ENCODE measurements at regions not wholly inside any gene's neighbourhood (a gene's known extent, or its start where the extent isn't known, plus 50 kb on each side); places are given as distances from the start of the nearest gene placed in this dataset.
A peak's percentile ranks its signal among the peaks of the same experiment; 100 is the strongest.

- 0 out of 2 replicates have a peak, but pooled peaks have one; percentile 11 for TF ChIP-seq REST (IDR thresholded peaks at IDR 0.05; ENCODE audit: low read depth, low read length)
- peak; percentile 24 for TF ChIP-seq MEF2A (IDR thresholded peaks at IDR 0.05; ENCODE audit: borderline replicate concordance, low read depth)
- TF ChIP-seq GABPA (IDR thresholded peaks at IDR 0.05; ENCODE audit: low read depth) = no peak
- no peak; the same call in 1 of the 2 replicates for TF ChIP-seq SIN3A (IDR thresholded peaks at IDR 0.05; ENCODE audit: borderline replicate concordance, low read depth, low read length)
- TF ChIP-seq NRF1 (IDR thresholded peaks at IDR 0.05; ENCODE audit: low read depth, low read length) = no peak
- peak; percentile 59; the same call in 1 of the 2 replicates for TF ChIP-seq POLR2AphosphoS5 (IDR thresholded peaks at IDR 0.05; ENCODE audit: low read depth, low read length)
- TF ChIP-seq, protein P1, sequence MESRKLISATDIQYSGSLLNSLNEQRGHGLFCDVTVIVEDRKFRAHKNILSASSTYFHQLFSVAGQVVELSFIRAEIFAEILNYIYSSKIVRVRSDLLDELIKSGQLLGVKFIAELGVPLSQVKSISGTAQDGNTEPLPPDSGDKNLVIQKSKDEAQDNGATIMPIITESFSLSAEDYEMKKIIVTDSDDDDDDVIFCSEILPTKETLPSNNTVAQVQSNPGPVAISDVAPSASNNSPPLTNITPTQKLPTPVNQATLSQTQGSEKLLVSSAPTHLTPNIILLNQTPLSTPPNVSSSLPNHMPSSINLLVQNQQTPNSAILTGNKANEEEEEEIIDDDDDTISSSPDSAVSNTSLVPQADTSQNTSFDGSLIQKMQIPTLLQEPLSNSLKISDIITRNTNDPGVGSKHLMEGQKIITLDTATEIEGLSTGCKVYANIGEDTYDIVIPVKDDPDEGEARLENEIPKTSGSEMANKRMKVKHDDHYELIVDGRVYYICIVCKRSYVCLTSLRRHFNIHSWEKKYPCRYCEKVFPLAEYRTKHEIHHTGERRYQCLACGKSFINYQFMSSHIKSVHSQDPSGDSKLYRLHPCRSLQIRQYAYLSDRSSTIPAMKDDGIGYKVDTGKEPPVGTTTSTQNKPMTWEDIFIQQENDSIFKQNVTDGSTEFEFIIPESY (IDR thresholded peaks at IDR 0.05; ENCODE audit: borderline replicate concordance, low read depth) = no peak; the same call in 1 of the 2 replicates
- TF ChIP-seq MXI1 (IDR thresholded peaks at IDR 0.05; ENCODE audit: low read depth, low read length) = no peak
- TF ChIP-seq RXRA (IDR thresholded peaks at IDR 0.05; ENCODE audit: borderline replicate concordance, low read depth) = no peak; the same call in none of the 2 replicates
Measured at GRCh38 chr20:11207749-11208502, 534.1 kb upstream of the JAG1 start (continued).

DNA sequence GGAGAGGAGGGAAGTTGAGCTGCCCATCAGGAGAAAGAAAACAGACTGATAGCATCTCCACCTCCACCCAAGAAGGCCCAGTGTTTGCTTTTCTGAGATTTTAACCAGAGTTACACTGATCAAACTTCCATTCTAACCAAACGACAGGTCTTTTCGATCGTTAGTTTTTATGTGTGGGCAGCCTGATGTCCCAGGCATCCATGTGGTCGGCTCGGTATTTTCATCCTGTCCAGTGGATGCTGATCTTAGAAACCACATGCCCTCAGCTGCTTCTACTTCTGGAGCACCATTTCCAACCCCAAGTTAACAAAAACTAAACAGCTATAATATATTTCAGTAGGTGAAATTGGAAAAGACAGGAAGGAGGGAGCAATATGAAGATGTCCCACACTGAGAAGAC is 536.8 kb upstream of the JAG1 start:
- CTCF ChIA-PET = no interaction called here
- no peak overlapping the region for H3K9ac ChIP-seq
- no peaks in the 10 kb centered on the region for H3K79me2 ChIP-seq (ENCODE audit: insufficient read depth)
- no peak overlapping the region for H3K4me2 ChIP-seq
- no peaks in the 10 kb centered on the region for H4K20me1 ChIP-seq (ENCODE audit: insufficient read depth)
- WGBS (ENCODE audit: low lambda C conversion rate) = 95% methylated on average over 5 of the region's 5 CpGs
- POLR2A ChIA-PET = no interaction called here
- no peak overlapping the region for H3K4me3 ChIP-seq (ENCODE audit: low read depth in 2 of 2, low read length in 1 of 2)
- H3K4me1 ChIP-seq (ENCODE audit: control insufficient read depth in 1 of 2, insufficient read depth in 2 of 2, low read depth in 1 of 2, low read length in 1 of 2) = peaks cover 3 to 14% of the 10 kb centered on the region in 2 experiments
- DNase-seq = no peak
- no peaks in the 10 kb centered on the region for H3K27me3 ChIP-seq (ENCODE audit: insufficient read depth)
- no peaks in the 10 kb centered on the region for H3K36me3 ChIP-seq (replicated peaks in 1 of 2; ENCODE audit: control insufficient read depth in 1 of 2, insufficient read depth in 2 of 2, low read length in 1 of 2)
- H2AFZ ChIP-seq (ENCODE audit: low read depth) = no peak overlapping the region
- no peaks in the 10 kb centered on the region for H3K9me3 ChIP-seq
- TF ChIP-seq RCOR1 (IDR thresholded peaks at IDR 0.05; ENCODE audit: low read length) (no peak), REST (IDR thresholded peaks at IDR 0.05; ENCODE audit: low read depth, low read length) (no peak), RAD21 (IDR thresholded peaks at IDR 0.05; ENCODE audit: low read length) (no peak)
- TF ChIP-seq, protein P2, sequence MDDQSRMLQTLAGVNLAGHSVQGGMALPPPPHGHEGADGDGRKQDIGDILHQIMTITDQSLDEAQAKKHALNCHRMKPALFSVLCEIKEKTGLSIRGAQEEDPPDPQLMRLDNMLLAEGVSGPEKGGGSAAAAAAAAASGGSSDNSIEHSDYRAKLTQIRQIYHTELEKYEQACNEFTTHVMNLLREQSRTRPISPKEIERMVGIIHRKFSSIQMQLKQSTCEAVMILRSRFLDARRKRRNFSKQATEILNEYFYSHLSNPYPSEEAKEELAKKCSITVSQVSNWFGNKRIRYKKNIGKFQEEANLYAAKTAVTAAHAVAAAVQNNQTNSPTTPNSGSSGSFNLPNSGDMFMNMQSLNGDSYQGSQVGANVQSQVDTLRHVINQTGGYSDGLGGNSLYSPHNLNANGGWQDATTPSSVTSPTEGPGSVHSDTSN (IDR thresholded peaks at IDR 0.05) = no peak
- peaks cover 26% of the 10 kb centered on the region for H3F3A ChIP-seq (replicated peaks; ENCODE audit: insufficient read depth)
- no peaks in the 10 kb centered on the region for H3K9me2 ChIP-seq
- H3K27ac ChIP-seq (ENCODE audit: low read depth in 2 of 2, low read length in 1 of 2) = no peak overlapping the region
